ENCODE measurements at regions not wholly inside any gene's neighbourhood (a gene's known extent, or its start where the extent isn't known, plus 50 kb on each side); places are given as distances from the start of the nearest gene placed in this dataset.
"Not testable (repeated sequence)": the region's sequence is repeated elsewhere in the genome, so short reads cannot be mapped to it uniquely, and the experiment has no call there.

GRCh38 chr12:90663949-90664348 is 291.0 kb downstream of the CCER1 start:
- POLR2A ChIA-PET, H3K9me3 Mint-ChIP-seq, H3K4me1 Mint-ChIP-seq: not testable (repeated sequence)

GRCh38 chr12:90659060-90659459 is 295.9 kb downstream of the CCER1 start:
- Histone ChIP-seq H3K27me3 (ENCODE audit: control insufficient read depth in 2 of 2, insufficient read depth in 2 of 2, low read length in 2 of 2) (no peaks in the 10 kb centered on the region), H3K4me1 (ENCODE audit: control insufficient read depth in 2 of 2, insufficient read depth in 2 of 2, low read length in 2 of 2) (no peaks in the 10 kb centered on the region), H3K4me3 (ENCODE audit: low read length) (no peak overlapping the region), H3K9me3 (ENCODE audit: control insufficient read depth in 2 of 3, low read length in 3 of 3) (no peaks in the 10 kb centered on the region), H3K36me3 (ENCODE audit: control insufficient read depth in 2 of 3, insufficient read depth in 3 of 3, low read length in 3 of 3) (no peaks in the 10 kb centered on the region), H3K27ac (ENCODE audit: low read depth, low read length) (no peak overlapping the region)
- no peak for DNase-seq
- ChIA-PET CTCF (no interaction called here), POLR2A (no interaction called here)
- H3K9me3 Mint-ChIP-seq, result peaks cover 0 to 2% (median 0%) of the 10 kb centered on the region in 11 donors
- H3K36me3 Mint-ChIP-seq, result no peaks in the 10 kb centered on the region
- H3K4me1 Mint-ChIP-seq, result no peaks in the 10 kb centered on the region
- no peak overlapping the region for H3K27ac Mint-ChIP-seq
- no peak overlapping the region for H3K4me3 Mint-ChIP-seq
- intact Hi-C loops (cut with micrococcal nuclease), result no loop called here
- no peak for ATAC-seq
- H3K27me3 Mint-ChIP-seq, result peaks cover 0 to 4% (median 0%) of the 10 kb centered on the region in 5 donors

More at GRCh38 chr12:90663949-90664348, 291.0 kb downstream of the CCER1 start:
- H3K36me3 ChIP-seq (ENCODE audit: control insufficient read depth in 2 of 3, insufficient read depth in 3 of 3, low read length in 3 of 3); ATAC-seq; intact Hi-C loops (cut with micrococcal nuclease); H3K27me3 Mint-ChIP-seq; CTCF ChIA-PET; H3K4me1 ChIP-seq (ENCODE audit: control insufficient read depth in 2 of 2, insufficient read depth in 2 of 2, low read length in 2 of 2); H3K27ac ChIP-seq (ENCODE audit: low read depth, low read length); H3K4me3 ChIP-seq (ENCODE audit: low read length); H3K36me3 Mint-ChIP-seq; DNase-seq; H3K9me3 ChIP-seq (ENCODE audit: control insufficient read depth in 2 of 3, low read length in 3 of 3); H3K27ac Mint-ChIP-seq; H3K4me3 Mint-ChIP-seq; H3K27me3 ChIP-seq (ENCODE audit: control insufficient read depth in 2 of 2, insufficient read depth in 2 of 2, low read length in 2 of 2): not testable (repeated sequence)

GRCh38 chr12:90653040-90653439 is 301.9 kb downstream of the CCER1 start:
- DNase-seq (no peak), ATAC-seq (no peak)
- Histone ChIP-seq H3K9me3 (ENCODE audit: control insufficient read depth in 2 of 3, low read length in 3 of 3) (no peaks in the 10 kb centered on the region), H3K27ac (ENCODE audit: low read depth, low read length) (no peak overlapping the region), H3K27me3 (ENCODE audit: control insufficient read depth in 2 of 2, insufficient read depth in 2 of 2, low read length in 2 of 2) (no peaks in the 10 kb centered on the region), H3K4me1 (ENCODE audit: control insufficient read depth in 2 of 2, insufficient read depth in 2 of 2, low read length in 2 of 2) (no peaks in the 10 kb centered on the region), H3K4me3 (ENCODE audit: low read length) (no peak overlapping the region), H3K36me3 (ENCODE audit: control insufficient read depth in 2 of 3, insufficient read depth in 3 of 3, low read length in 3 of 3) (no peaks in the 10 kb centered on the region)
- Mint-ChIP-seq H3K36me3 (no peaks in the 10 kb centered on the region), H3K4me1 (no peaks in the 10 kb centered on the region), H3K4me3 (no peak overlapping the region), H3K9me3 (peaks cover 0 to 8% (median 2%) of the 10 kb centered on the region in 11 donors), H3K27ac (no peak overlapping the region), H3K27me3 (peaks cover 0 to 4% (median 0%) of the 10 kb centered on the region in 5 donors)
- POLR2A ChIA-PET, result no interaction called here
- CTCF ChIA-PET, result no interaction called here
- intact Hi-C loops (cut with micrococcal nuclease), result no loop called here

GRCh38 chr12:90652280-90652679 is 302.7 kb downstream of the CCER1 start:
- Mint-ChIP-seq H3K36me3 (no peaks in the 10 kb centered on the region), H3K27me3 (peaks cover 0 to 4% (median 0%) of the 10 kb centered on the region in 5 donors), H3K4me3 (no peak overlapping the region), H3K4me1 (no peaks in the 10 kb centered on the region), H3K27ac (no peak overlapping the region), H3K9me3 (peaks cover 0 to 9% (median 2%) of the 10 kb centered on the region in 11 donors)
- Histone ChIP-seq H3K4me1 (ENCODE audit: control insufficient read depth in 2 of 2, insufficient read depth in 2 of 2, low read length in 2 of 2) (no peaks in the 10 kb centered on the region), H3K27ac (ENCODE audit: low read depth, low read length) (no peak overlapping the region), H3K4me3 (ENCODE audit: low read length) (no peak overlapping the region), H3K36me3 (ENCODE audit: control insufficient read depth in 2 of 3, insufficient read depth in 3 of 3, low read length in 3 of 3) (no peaks in the 10 kb centered on the region), H3K27me3 (ENCODE audit: control insufficient read depth in 2 of 2, insufficient read depth in 2 of 2, low read length in 2 of 2) (no peaks in the 10 kb centered on the region), H3K9me3 (ENCODE audit: control insufficient read depth in 2 of 3, low read length in 3 of 3) (no peaks in the 10 kb centered on the region)
- ATAC-seq (no peak), DNase-seq (no peak)
- intact Hi-C loops (cut with micrococcal nuclease), result no loop called here
- CTCF ChIA-PET, result no interaction called here
- POLR2A ChIA-PET, result no interaction called here

GRCh38 chr12:90645181-90645580 is 309.8 kb downstream of the CCER1 start:
- no peak overlapping the region for H3K27ac Mint-ChIP-seq

GRCh38 chr12:90631591-90632212 is 323.3 kb downstream of the CCER1 start:
- CTCF ChIA-PET, result no interaction called here
- POLR2A ChIA-PET, result no interaction called here
- no peaks in the 10 kb centered on the region for H3K27me3 Mint-ChIP-seq

More at GRCh38 chr12:90645181-90645580, 309.8 kb downstream of the CCER1 start:
- no peaks in the 10 kb centered on the region for H3K4me1 ChIP-seq (ENCODE audit: control insufficient read depth in 2 of 2, insufficient read depth in 2 of 2, low read length in 2 of 2)
- H3K4me3 Mint-ChIP-seq, result no peak overlapping the region
- H3K36me3 Mint-ChIP-seq, result no peaks in the 10 kb centered on the region
- ATAC-seq (no peak), DNase-seq (no peak)
- CTCF ChIA-PET, result no interaction called here
- POLR2A ChIA-PET, result no interaction called here
- intact Hi-C loops (cut with micrococcal nuclease), result no loop called here
- no peaks in the 10 kb centered on the region for H3K4me1 Mint-ChIP-seq
- no peaks in the 10 kb centered on the region for H3K9me3 ChIP-seq (ENCODE audit: control insufficient read depth in 2 of 3, low read length in 3 of 3)
- no peaks in the 10 kb centered on the region for H3K27me3 Mint-ChIP-seq
- no peak overlapping the region for H3K4me3 ChIP-seq (ENCODE audit: low read length)
- peaks cover 0 to 13% (median 2%) of the 10 kb centered on the region in 11 donors for H3K9me3 Mint-ChIP-seq
- H3K27ac ChIP-seq (ENCODE audit: low read depth, low read length), result no peak overlapping the region
- no peaks in the 10 kb centered on the region for H3K27me3 ChIP-seq (ENCODE audit: control insufficient read depth in 2 of 2, insufficient read depth in 2 of 2, low read length in 2 of 2)
- H3K36me3 ChIP-seq (ENCODE audit: control insufficient read depth in 2 of 3, insufficient read depth in 3 of 3, low read length in 3 of 3), result no peaks in the 10 kb centered on the region

GRCh38 chr12:90630006-90630405 is 325.0 kb downstream of the CCER1 start:
- Mint-ChIP-seq H3K9me3 (peaks cover 0 to 23% (median 7%) of the 10 kb centered on the region in 11 donors), H3K27ac (no peak overlapping the region), H3K36me3 (no peaks in the 10 kb centered on the region), H3K27me3 (no peaks in the 10 kb centered on the region), H3K4me3 (no peak overlapping the region), H3K4me1 (no peaks in the 10 kb centered on the region)
- POLR2A ChIA-PET, result no interaction called here
- Histone ChIP-seq H3K27me3 (ENCODE audit: control insufficient read depth in 2 of 2, insufficient read depth in 2 of 2, low read length in 2 of 2) (no peaks in the 10 kb centered on the region), H3K27ac (ENCODE audit: low read depth, low read length) (no peak overlapping the region), H3K36me3 (ENCODE audit: control insufficient read depth in 2 of 3, insufficient read depth in 3 of 3, low read length in 3 of 3) (no peaks in the 10 kb centered on the region), H3K9me3 (ENCODE audit: control insufficient read depth in 2 of 3, low read length in 3 of 3) (no peaks in the 10 kb centered on the region), H3K4me3 (ENCODE audit: low read length) (no peak overlapping the region), H3K4me1 (ENCODE audit: control insufficient read depth in 2 of 2, insufficient read depth in 2 of 2, low read length in 2 of 2) (no peaks in the 10 kb centered on the region)
- intact Hi-C loops (cut with micrococcal nuclease), result no loop called here
- no peak for ATAC-seq
- CTCF ChIA-PET, result no interaction called here
- DNase-seq, result no peak

More at GRCh38 chr12:90631591-90632212, 323.3 kb downstream of the CCER1 start:
- Mint-ChIP-seq H3K4me3 (no peak overlapping the region), H3K9me3 (peaks cover 0 to 23% (median 6%) of the 10 kb centered on the region in 11 donors), H3K27ac (no peak overlapping the region), H3K4me1 (no peaks in the 10 kb centered on the region), H3K36me3 (no peaks in the 10 kb centered on the region)
- no peaks in the 10 kb centered on the region for H3K36me3 ChIP-seq (ENCODE audit: control insufficient read depth in 2 of 3, insufficient read depth in 3 of 3, low read length in 3 of 3)
- no peaks in the 10 kb centered on the region for H3K9me3 ChIP-seq (ENCODE audit: control insufficient read depth in 2 of 3, low read length in 3 of 3)
- DNase-seq (no peak), ATAC-seq (no peak)
- intact Hi-C loops (cut with micrococcal nuclease), result no loop called here
- H3K27me3 ChIP-seq (ENCODE audit: control insufficient read depth in 2 of 2, insufficient read depth in 2 of 2, low read length in 2 of 2), result no peaks in the 10 kb centered on the region
- H3K27ac ChIP-seq (ENCODE audit: low read depth, low read length), result no peak overlapping the region
- no peaks in the 10 kb centered on the region for H3K4me1 ChIP-seq (ENCODE audit: control insufficient read depth in 2 of 2, insufficient read depth in 2 of 2, low read length in 2 of 2)
- H3K4me3 ChIP-seq (ENCODE audit: low read length), result no peak overlapping the region

All from naive thymus-derived CD4-positive, alpha-beta T cell (primary cell).